ENCODE measurements at regions not wholly inside any gene's neighbourhood (a gene's known extent, or its start where the extent isn't known, plus 50 kb on each side); places are given as distances from the start of the nearest gene placed in this dataset.
A peak's percentile ranks its signal among the peaks of the same experiment; 100 is the strongest.

GRCh38 chr4:123327846-123328429 is 68.7 kb upstream of the SPRY1 start:
- DNase-seq: no peak

DNA sequence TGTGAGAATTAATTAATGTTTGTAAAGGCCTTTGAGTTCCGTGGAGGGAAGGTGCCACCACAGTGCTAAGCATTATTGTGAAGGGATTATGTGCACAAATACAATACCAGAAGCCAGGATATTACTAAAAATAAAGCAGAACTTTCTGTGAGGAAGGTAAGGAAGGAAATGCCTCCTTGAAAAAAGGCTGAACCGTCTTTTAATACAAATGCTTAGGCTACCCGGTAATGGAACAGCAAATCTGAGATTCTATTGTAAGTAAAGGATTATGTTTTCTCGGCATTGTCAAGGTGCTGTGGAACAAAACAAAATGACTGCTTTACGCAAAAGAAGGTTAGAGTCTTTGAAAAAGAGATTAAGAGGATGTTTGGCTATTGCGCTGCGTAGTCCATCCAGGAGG is 57.9 kb upstream of the SPRY1 start:
- DNase-seq: no peak

DNA sequence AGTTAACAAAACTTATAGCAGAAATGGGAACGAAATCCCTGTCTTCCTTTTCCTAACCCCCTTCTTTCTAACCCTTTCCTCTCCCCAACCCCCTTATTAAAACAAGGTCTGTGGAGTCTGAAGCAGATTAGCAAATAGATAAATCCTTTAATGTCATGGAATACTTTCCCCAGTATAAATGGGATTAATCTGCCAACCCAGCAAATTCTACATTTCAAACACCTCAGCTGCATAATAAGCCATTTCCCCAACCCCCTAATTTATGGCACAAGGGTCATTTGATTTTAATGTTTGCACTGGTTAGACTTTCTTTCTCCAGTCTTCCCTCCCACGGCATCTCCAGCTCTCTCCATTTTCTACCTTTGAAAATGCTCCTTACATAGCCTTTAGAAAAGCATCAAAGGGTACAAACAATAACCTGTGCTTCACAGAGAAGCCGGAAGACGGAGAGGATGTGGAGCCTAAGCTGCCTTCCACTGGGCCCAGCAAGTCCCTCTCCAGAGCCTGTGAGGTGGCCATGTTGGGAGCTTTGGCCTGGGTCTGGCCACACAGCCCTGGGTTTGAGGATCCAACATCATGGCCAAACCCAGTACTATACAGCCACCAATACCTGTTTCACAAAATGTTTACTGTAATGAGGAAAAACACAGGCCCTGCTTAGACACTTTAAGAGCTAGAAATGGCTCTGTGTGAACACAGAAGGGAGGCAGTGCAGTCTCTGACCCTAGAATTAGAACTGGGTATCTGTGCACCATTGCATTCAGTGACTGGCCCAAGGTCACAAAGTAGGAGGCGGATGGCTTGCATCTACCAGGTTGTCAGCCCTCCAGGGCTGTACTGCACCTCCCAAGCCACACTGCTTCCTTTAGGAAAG is 56.9 kb upstream of the SPRY1 start:
- DNase-seq: no peak

- no peak for DNase-seq
Observed at GRCh38 chr4:123340381-123340701, 56.3 kb upstream of the SPRY1 start.

DNA sequence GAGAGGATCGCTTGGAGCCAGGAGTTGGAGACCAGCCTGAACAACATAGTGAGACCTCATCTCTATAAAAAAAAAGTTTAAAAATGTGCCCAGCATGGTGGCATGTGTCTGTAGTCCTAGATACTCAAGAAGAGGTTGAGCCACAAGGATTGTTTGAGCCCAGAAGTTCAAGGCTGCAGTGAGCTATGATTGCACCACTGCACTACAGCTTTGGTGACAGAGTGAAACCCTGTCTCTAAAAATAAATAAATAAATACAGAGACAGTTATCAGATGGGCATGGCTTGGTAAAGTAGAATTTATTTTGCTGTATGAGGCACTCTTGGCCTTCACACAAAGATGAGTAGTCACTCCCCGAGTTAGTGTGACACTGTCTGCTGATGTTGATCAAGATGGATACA is 54.1 kb upstream of the SPRY1 start:
- DNase-seq: no peak

DNA sequence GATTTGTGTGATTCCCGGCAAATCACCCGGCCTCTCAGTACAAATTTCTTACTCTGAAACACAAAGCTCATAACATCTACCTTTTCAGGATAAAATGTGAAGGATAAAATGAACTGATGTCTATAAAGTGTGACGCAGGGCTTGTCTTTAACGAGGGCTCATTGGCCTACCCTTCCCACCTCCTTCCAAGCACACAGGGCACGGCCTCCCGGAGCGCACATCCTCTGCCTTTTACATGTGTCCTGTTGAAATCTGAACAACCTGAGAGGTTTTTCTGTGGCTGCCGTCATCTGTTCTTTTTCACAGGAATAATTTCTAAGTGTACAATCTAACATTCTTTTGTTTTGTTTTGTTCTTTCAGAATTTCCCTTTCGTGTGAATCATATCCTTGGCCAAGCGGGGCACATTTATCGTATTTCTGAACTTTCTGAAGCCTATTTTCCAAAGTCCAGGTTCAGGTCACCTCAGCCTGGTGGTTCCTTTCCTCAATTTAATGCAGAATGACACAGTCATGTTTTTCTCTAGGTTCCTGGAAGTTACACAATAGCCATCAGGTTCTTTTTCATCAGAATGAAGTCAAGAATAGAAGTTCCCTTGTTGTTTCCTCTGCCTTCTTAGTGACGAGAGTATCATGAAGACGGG is 53.1 kb upstream of the SPRY1 start:
- no peak for DNase-seq

GRCh38 chr4:123345137-123345934 is 51.3 kb upstream of the SPRY1 start:
- peak in 1 of 2 experiments; percentile 3 for DNase-seq

GRCh38 chr4:123345935-123346300 is 50.7 kb upstream of the SPRY1 start:
- no peak for DNase-seq

GRCh38 chr4:123346330-123346940 is 50.2 kb upstream of the SPRY1 start:
- no peak for DNase-seq
